H1 (cell line): ENCODE measurements at regions not wholly inside any gene's neighbourhood (a gene's known extent, or its start where the extent isn't known, plus 50 kb on each side); places are given as distances from the start of the nearest gene placed in this dataset.
"Not testable (repeated sequence)": the region's sequence is repeated elsewhere in the genome, so short reads cannot be mapped to it uniquely, and the experiment has no call there.

Experiments
- CTCF ChIA-PET: fragments of 300-600 bp; sonication (Branson Sonifier 250); formaldehyde crosslinking; loops from one replicate; lab custom pipeline; 2021; ENCODE audit not compliant: partially characterized antibody; lab: Charles Lee
- POLR2A ChIA-PET: fragments of 300-600 bp; sonication (Branson Sonifier 250); formaldehyde crosslinking; loops from one replicate; lab custom pipeline; 2021; ENCODE audit warnings: inconsistent platforms; ENCODE audit not compliant: partially characterized antibody; lab: Charles Lee
- DNase-seq, 2 experiments: peaks; one replicate each; pipeline versions ENCODE4 v3.0.0 to v3.0.0-alpha.2; 2010 to 2022; ENCODE audit warnings: low spot score in 2 of 2, low read depth in 1 of 2, mixed read lengths in 1 of 2
- FAIRE-seq: peaks from 2 replicates; lab custom pipeline; 2011; peaks lifted over from hg19 to GRCh38; lab: Jason Lieb, UNC
- H2AFZ ChIP-seq: 2 replicates; pipeline ENCODE4 v1.8.1; 2012; ENCODE audit warnings: low read length, inconsistent platforms
- H2AK5ac ChIP-seq: 2 replicates; pipeline ENCODE4 v1.6.1; 2013; ENCODE audit warnings: low read depth, low read length
- H2BK120ac ChIP-seq: replicated peaks from 2 replicates; pipeline ENCODE3; 2013; ENCODE audit warnings: low read depth, low read length, inconsistent platforms
- H2BK12ac ChIP-seq: 2 replicates; pipeline ENCODE4 v1.6.1; 2013; ENCODE audit warnings: low read depth, low read length
- H2BK15ac ChIP-seq: 2 replicates; pipeline ENCODE4 v1.6.1; 2013; ENCODE audit warnings: low read length
- H2BK20ac ChIP-seq: 2 replicates; pipeline ENCODE4 v1.6.1; 2013; ENCODE audit warnings: low read length
- H2BK5ac ChIP-seq: 2 replicates; pipeline ENCODE4 v1.6.1; 2013; ENCODE audit warnings: low read depth, low read length
- H3K14ac ChIP-seq: 2 replicates; pipeline ENCODE4 v1.6.1; 2013; ENCODE audit warnings: inconsistent platforms; ENCODE audit not compliant: insufficient read length
- H3K18ac ChIP-seq: 2 replicates; pipeline ENCODE4 v1.6.1; 2013; ENCODE audit warnings: low read length; ENCODE audit errors: extremely low read depth
- H3K23ac ChIP-seq: 2 replicates; pipeline ENCODE4 v1.6.1; 2013; ENCODE audit warnings: inconsistent platforms; ENCODE audit not compliant: insufficient read length
- H3K23me2 ChIP-seq: 2 replicates; pipeline ENCODE4 v1.6.1; 2013; ENCODE audit warnings: low read depth, low read length
- H3K27ac ChIP-seq: 2 replicates; pipeline ENCODE4 v1.6.1; 2011; ENCODE audit warnings: low read depth, low read length, inconsistent platforms
- H3K27me3 ChIP-seq, 4 experiments: replicated peaks in 1 of 4; 1 replicate in 1 of 4; 2 replicates in 3 of 4; pipeline versions ENCODE4 v1.6.1 to v1.8.1; 2011 to 2013; ENCODE audit warnings: low read length in 3 of 4, mild to moderate bottlenecking in 3 of 4, inconsistent platforms in 2 of 4, mixed read lengths in 2 of 4, moderate library complexity in 1 of 4; ENCODE audit not compliant: control insufficient read depth in 3 of 4, insufficient read depth in 3 of 4; ENCODE audit errors: extremely low read depth in 1 of 4
- H3K36me3 ChIP-seq, 4 experiments: 2 replicates each; pipeline versions ENCODE4 v1.6.1 to v1.8.1; 2011 to 2013; ENCODE audit warnings: mild to moderate bottlenecking in 4 of 4, low read length in 3 of 4, moderate library complexity in 2 of 4, control low read depth in 1 of 4, inconsistent platforms in 1 of 4; ENCODE audit not compliant: insufficient read depth in 4 of 4, control insufficient read depth in 2 of 4
- H3K4ac ChIP-seq: replicated peaks from 2 replicates; pipeline ENCODE3; 2013; ENCODE audit warnings: low read length, low read depth, mixed read lengths, inconsistent platforms; ENCODE audit not compliant: insufficient read length
- H3K4me1 ChIP-seq, 4 experiments: replicated peaks in 1 of 4; 1 replicate in 1 of 4; 2 replicates in 3 of 4; pipeline versions ENCODE4 v1.6.1 to v1.8.1; 2011 to 2013; ENCODE audit warnings: low read length in 3 of 4, inconsistent platforms in 2 of 4, mixed read lengths in 1 of 4; ENCODE audit not compliant: insufficient read depth in 4 of 4, control insufficient read depth in 3 of 4
- H3K4me2 ChIP-seq, 2 experiments: 2 replicates each; pipeline versions ENCODE4 v1.6.1 to v1.8.1; 2011 to 2013; ENCODE audit warnings: low read depth in 2 of 2, low read length in 2 of 2, control low read depth in 1 of 2, inconsistent platforms in 1 of 2, mild to moderate bottlenecking in 1 of 2; ENCODE audit not compliant: insufficient read depth in 1 of 2
- H3K4me3 ChIP-seq, 4 experiments: fragments of 200-600, 300-600 bp in 1 of 4; sonication (generic), shearing (Covaris generic), sonication (Bioruptor Twin) in 1 of 4; 2 replicates each; pipeline versions ENCODE4 v1.5.1 to v1.8.1; 2011 to 2016; ENCODE audit warnings: low read length in 4 of 4, low read depth in 3 of 4, control low read depth in 2 of 4, inconsistent platforms in 2 of 4, mild to moderate bottlenecking in 2 of 4, mixed read lengths in 1 of 4, moderate library complexity in 1 of 4; ENCODE audit not compliant: insufficient read depth in 2 of 4; ENCODE audit errors: extremely low read depth in 1 of 4
- H3K56ac ChIP-seq: replicated peaks from 2 replicates; pipeline ENCODE3; 2013; ENCODE audit warnings: low read depth, mild to moderate bottlenecking, mixed read lengths, low read length, inconsistent platforms; ENCODE audit not compliant: insufficient read length
- H3K79me1 ChIP-seq: 2 replicates; pipeline ENCODE4 v1.6.1; 2013; ENCODE audit warnings: low read depth, low read length, control low read depth
- H3K79me2 ChIP-seq, 2 experiments: 2 replicates each; pipeline versions ENCODE4 v1.6.1 to v1.8.1; 2012 to 2013; ENCODE audit warnings: low read length in 2 of 2, mild to moderate bottlenecking in 2 of 2, inconsistent platforms in 1 of 2; ENCODE audit not compliant: insufficient read depth in 2 of 2, control insufficient read depth in 1 of 2
- H3K9ac ChIP-seq, 4 experiments: replicated peaks in 1 of 4; 1 replicate in 1 of 4; 2 replicates in 3 of 4; pipeline versions ENCODE4 v1.6.1 to v1.8.1; 2011 to 2013; ENCODE audit warnings: low read depth in 3 of 4, low read length in 3 of 4, control low read depth in 2 of 4, mild to moderate bottlenecking in 2 of 4, moderate library complexity in 2 of 4, inconsistent platforms in 1 of 4; ENCODE audit errors: extremely low read depth in 1 of 4
- H3K9me3 ChIP-seq, 2 experiments: 2 replicates each; pipeline versions ENCODE4 v1.6.1 to v1.8.1; 2012 to 2013; ENCODE audit warnings: mild to moderate bottlenecking in 2 of 2, moderate library complexity in 2 of 2, control low read depth in 1 of 2, inconsistent platforms in 1 of 2, low read depth in 1 of 2, low read length in 1 of 2, mixed read lengths in 1 of 2; ENCODE audit not compliant: insufficient read depth in 2 of 2
- H4K20me1 ChIP-seq, 2 experiments: replicated peaks in 1 of 2; 2 replicates each; pipeline versions ENCODE3 to v1.8.1; 2011 to 2013; ENCODE audit warnings: inconsistent platforms in 2 of 2, low read length in 2 of 2, mild to moderate bottlenecking in 1 of 2; ENCODE audit not compliant: insufficient read depth in 2 of 2, control insufficient read depth in 1 of 2
- H4K5ac ChIP-seq: 2 replicates; pipeline ENCODE4 v1.6.1; 2013; ENCODE audit warnings: low read length, low read depth, mixed read lengths, inconsistent platforms; ENCODE audit not compliant: insufficient read length
- H4K8ac ChIP-seq: 2 replicates; pipeline ENCODE4 v1.8.0; 2013; ENCODE audit warnings: mild to moderate bottlenecking, moderate library complexity, low read length, inconsistent platforms; ENCODE audit not compliant: insufficient read depth; ENCODE audit errors: extremely low read depth
- H4K91ac ChIP-seq: replicated peaks from 2 replicates; pipeline ENCODE3; 2013; ENCODE audit warnings: low read length, mixed read lengths, inconsistent platforms; ENCODE audit not compliant: insufficient read length
- EP300 ChIP-seq, 2 experiments: IDR thresholded peaks; 1 replicate in 1 of 2; 2 replicates in 1 of 2; pipeline ENCODE4 v1.6.1; 2011 to 2012; ENCODE audit warnings: low read depth in 2 of 2, low read length in 2 of 2, mild to moderate bottlenecking in 2 of 2, borderline replicate concordance in 1 of 2, inconsistent platforms in 1 of 2, moderate library complexity in 1 of 2
- FOSL1 ChIP-seq: IDR thresholded peaks from 2 replicates; pipeline ENCODE4 v1.6.1; 2011; ENCODE audit warnings: mild to moderate bottlenecking, low read depth, low read length, moderate library complexity; ENCODE audit not compliant: insufficient read depth
- GABPA ChIP-seq: IDR thresholded peaks from 2 replicates; pipeline ENCODE4 v1.6.1; 2011; ENCODE audit warnings: mild to moderate bottlenecking, low read length, moderate library complexity, borderline replicate concordance; ENCODE audit not compliant: insufficient read depth
- POLR2AphosphoS5 ChIP-seq: IDR thresholded peaks from 2 replicates; pipeline ENCODE4 v1.6.1; 2011; ENCODE audit warnings: low read depth, low read length
- WGBS, 2 experiments: shearing (Covaris generic) in 1 of 2; methylation state at CpG; one replicate each; pipeline versions ENCODE4 v1.1.6 to v1.1.7; 2013 to 2015; ENCODE audit warnings: low lambda C conversion rate in 2 of 2, mixed read lengths in 2 of 2, inconsistent platforms in 1 of 2, low coverage in 1 of 2, missing lambda C conversion rate in 1 of 2; ENCODE audit not compliant: insufficient replicate concordance in 2 of 2, insufficient coverage in 1 of 2, insufficient read length in 1 of 2; ENCODE audit errors: extremely low coverage in 1 of 2, missing lambda C conversion rate in 1 of 2; 5-methylcytosine and 5-hydroxymethylcytosine counted together

GRCh38 chr2:216930716-216931115 is 70.9 kb upstream of the TNP1 start:
- H4K20me1 ChIP-seq = no peaks in the 10 kb centered on the region

GRCh38 chr2:216929338-216929737 is 69.5 kb upstream of the TNP1 start:
- FAIRE-seq, DNase-seq, H3K4me3 ChIP-seq, H3K9me3 ChIP-seq, H3K27ac ChIP-seq, H3K36me3 ChIP-seq, H3K18ac ChIP-seq, H3K23me2 ChIP-seq, H3K4me1 ChIP-seq, CTCF ChIA-PET, POLR2A ChIA-PET, H3K4ac ChIP-seq, H2BK5ac ChIP-seq, H3K79me1 ChIP-seq, H3K27me3 ChIP-seq, H3K56ac ChIP-seq, H2BK15ac ChIP-seq, H2AK5ac ChIP-seq, H4K91ac ChIP-seq, H2BK12ac ChIP-seq, H3K14ac ChIP-seq, H4K5ac ChIP-seq, H3K4me2 ChIP-seq, H4K20me1 ChIP-seq, H2BK20ac ChIP-seq, H4K8ac ChIP-seq, H3K9ac ChIP-seq, H2BK120ac ChIP-seq, H3K23ac ChIP-seq, H3K79me2 ChIP-seq, H2AFZ ChIP-seq: not testable (repeated sequence)
- WGBS, 2 experiments = 89% methylated on average over 3 of the region's 4 CpGs; no CpG with 5 or more reads in 1 of the 2 experiments

More at GRCh38 chr2:216930716-216931115, 70.9 kb upstream of the TNP1 start:
- WGBS, 2 experiments = 64% methylated on average over 2 of the region's 2 CpGs; no CpG with 5 or more reads in 1 of the 2 experiments
- Histone ChIP-seq H4K5ac (no peak overlapping the region), H4K91ac (no peak overlapping the region), H2BK15ac (no peak overlapping the region), H4K8ac (no peak overlapping the region), H3K9me3 (no peaks in the 10 kb centered on the region), H3K4me1 (peaks cover 0 to 2% (median 0%) of the 10 kb centered on the region in 4 experiments; a peak in 2 of 7 replicates), H2BK5ac (no peak overlapping the region), H3K79me1 (no peaks in the 10 kb centered on the region), H3K27me3 (no peaks in the 10 kb centered on the region), H2BK120ac (no peak overlapping the region), H3K79me2 (no peaks in the 10 kb centered on the region), H3K4ac (no peak overlapping the region), H2BK12ac (no peak overlapping the region), H3K4me2 (no peak overlapping the region), H3K36me3 (no peaks in the 10 kb centered on the region), H3K4me3 (no peak overlapping the region), H3K14ac (no peak overlapping the region), H3K27ac (no peak overlapping the region), H3K23ac (no peak overlapping the region), H3K9ac (no peak overlapping the region), H2BK20ac (no peak overlapping the region), H2AK5ac (no peak overlapping the region), H2AFZ (no peak overlapping the region), H3K23me2 (no peaks in the 10 kb centered on the region), H3K18ac (no peak overlapping the region), H3K56ac (no peak overlapping the region)
- DNase-seq (no peak), FAIRE-seq (no peak)
- TF ChIP-seq EP300 (IDR thresholded peaks at IDR 0.05; ENCODE audit: borderline replicate concordance in 1 of 2, low read depth in 2 of 2, low read length in 2 of 2) (no peak), GABPA (no peak), FOSL1 (no peak), POLR2AphosphoS5 (no peak)
- ChIA-PET POLR2A (no interaction called here), CTCF (no interaction called here)
